ENCODE measurements at regions not wholly inside any gene's neighbourhood (a gene's known extent, or its start where the extent isn't known, plus 50 kb on each side); places are given as distances from the start of the nearest gene placed in this dataset.

GRCh38 chr11:116438651-116439360 is 334.0 kb downstream of the BUD13 start:
- no peak for DNase-seq (ENCODE audit: extremely low read depth, low read depth)
- no peak overlapping the region for H3K4me3 ChIP-seq (replicated peaks; ENCODE audit: low read depth, low read length)
- no peak for TF ChIP-seq CTCF (IDR thresholded peaks at IDR 0.05; ENCODE audit: low read depth, low read length, missing control alignments)

GRCh38 chr11:116434986-116435385 is 337.8 kb downstream of the BUD13 start:
- no peak overlapping the region for H3K4me3 ChIP-seq (replicated peaks; ENCODE audit: low read depth, low read length)
- no peak for TF ChIP-seq CTCF (IDR thresholded peaks at IDR 0.05; ENCODE audit: low read depth, low read length, missing control alignments)
- DNase-seq (ENCODE audit: extremely low read depth, low read depth): no peak

- H3K4me3 ChIP-seq (replicated peaks; ENCODE audit: low read depth, low read length): no peak overlapping the region
Measured at GRCh38 chr11:116432301-116432700, 340.5 kb downstream of the BUD13 start.

GRCh38 chr11:116431842-116432241 is 340.9 kb downstream of the BUD13 start:
- no peak overlapping the region for H3K4me3 ChIP-seq (replicated peaks; ENCODE audit: low read depth, low read length)
- TF ChIP-seq CTCF (IDR thresholded peaks at IDR 0.05; ENCODE audit: low read depth, low read length, missing control alignments): no peak
- no peak for DNase-seq (ENCODE audit: extremely low read depth, low read depth)

More at GRCh38 chr11:116432301-116432700, 340.5 kb downstream of the BUD13 start:
- TF ChIP-seq CTCF (IDR thresholded peaks at IDR 0.05; ENCODE audit: low read depth, low read length, missing control alignments): no peak
- no peak for DNase-seq (ENCODE audit: extremely low read depth, low read depth)

GRCh38 chr11:116428638-116428975 is 344.2 kb downstream of the BUD13 start:
- TF ChIP-seq CTCF (IDR thresholded peaks at IDR 0.05; ENCODE audit: low read depth, low read length, missing control alignments): no peak
- H3K4me3 ChIP-seq (replicated peaks; ENCODE audit: low read depth, low read length): no peak overlapping the region
- DNase-seq (ENCODE audit: extremely low read depth, low read depth): no peak

GRCh38 chr11:116427903-116428637 is 344.7 kb downstream of the BUD13 start:
- TF ChIP-seq CTCF (IDR thresholded peaks at IDR 0.05; ENCODE audit: low read depth, low read length, missing control alignments): no peak
- no peak for DNase-seq (ENCODE audit: extremely low read depth, low read depth)

More at GRCh38 chr11:116427903-116428637, 344.7 kb downstream of the BUD13 start:
- H3K4me3 ChIP-seq (replicated peaks; ENCODE audit: low read depth, low read length): no peak overlapping the region
